ENCODE measurements at regions not wholly inside any gene's neighbourhood (a gene's known extent, or its start where the extent isn't known, plus 50 kb on each side); places are given as distances from the start of the nearest gene placed in this dataset.

DNA sequence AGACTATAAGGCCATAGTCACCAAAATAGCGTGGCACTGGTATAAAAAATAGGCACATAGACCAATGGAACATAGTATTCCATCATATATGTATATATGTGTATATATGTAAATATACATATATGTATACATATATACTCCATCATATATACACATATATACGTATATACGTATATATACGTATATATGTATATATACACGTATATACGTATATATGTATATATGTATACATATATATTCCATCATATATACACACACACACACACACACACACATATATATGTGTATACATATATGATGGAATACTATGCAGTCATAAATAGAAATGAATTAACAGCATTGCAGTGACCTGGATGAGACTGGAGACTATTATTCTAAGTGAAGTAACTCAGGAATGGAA, 204.6 kb downstream of the LTN1 start:
- no peak for DNase-seq (ENCODE audit: low spot score)

DNA sequence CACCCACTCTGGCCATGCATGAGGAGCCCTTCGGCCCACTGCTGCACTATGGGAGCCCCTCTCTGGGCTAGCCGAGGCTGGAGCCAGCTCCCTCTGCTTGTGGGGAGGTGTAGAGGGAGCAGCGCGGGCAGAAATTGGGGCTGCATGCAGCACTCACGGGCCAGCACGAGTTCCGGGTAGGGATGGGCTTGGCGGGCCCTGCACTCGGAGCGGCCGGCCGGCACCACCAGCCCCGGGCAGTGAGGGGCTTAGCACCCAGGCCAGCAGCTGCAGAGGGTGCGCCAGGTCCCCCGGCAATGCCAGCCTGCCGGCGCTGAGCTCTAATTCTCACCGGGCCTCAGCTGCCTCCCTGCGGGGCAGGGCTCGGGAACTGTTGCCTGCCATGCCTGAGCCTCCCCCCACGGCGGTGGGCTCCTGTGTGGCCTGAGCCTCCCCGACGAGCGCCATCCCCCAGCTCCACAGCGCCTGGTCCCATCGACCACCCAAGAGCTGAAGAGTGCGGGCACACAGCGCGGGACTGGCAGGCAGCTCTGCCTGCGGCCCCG, 209.0 kb downstream of the LTN1 start:
- no peak for DNase-seq (ENCODE audit: low spot score)

DNA sequence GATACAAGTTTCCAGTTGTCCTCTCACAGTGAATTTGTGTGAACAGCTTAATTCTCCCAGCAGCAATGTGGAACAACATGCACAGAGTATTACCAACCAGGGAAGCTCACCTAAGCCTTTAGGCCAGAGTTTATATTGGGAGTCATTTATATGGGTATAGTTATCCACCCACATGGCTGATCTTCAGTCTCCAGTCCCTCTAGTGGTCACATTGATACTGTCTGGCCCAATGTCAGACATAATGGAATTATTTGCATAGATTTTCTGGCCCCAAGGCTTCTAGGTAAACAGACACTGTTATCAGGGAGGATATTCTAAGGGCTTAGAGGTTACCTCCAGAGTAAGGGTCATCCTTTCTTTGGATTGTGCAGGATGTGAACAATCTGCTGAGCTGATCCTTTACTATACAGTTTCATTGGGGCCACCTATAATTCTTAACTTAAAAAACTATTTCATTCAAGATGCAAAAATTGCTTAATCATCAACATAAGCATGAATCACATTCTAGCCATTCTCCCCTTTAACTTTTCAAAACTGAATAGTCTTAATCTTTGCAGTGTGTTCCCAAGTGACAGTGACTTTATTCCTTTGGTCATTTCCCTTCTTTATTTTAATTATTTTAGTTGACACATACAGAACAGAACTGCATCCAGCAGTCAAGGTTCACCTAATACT, 210.9 kb downstream of the LTN1 start:
- DNase-seq (ENCODE audit: low spot score): no peak

DNA sequence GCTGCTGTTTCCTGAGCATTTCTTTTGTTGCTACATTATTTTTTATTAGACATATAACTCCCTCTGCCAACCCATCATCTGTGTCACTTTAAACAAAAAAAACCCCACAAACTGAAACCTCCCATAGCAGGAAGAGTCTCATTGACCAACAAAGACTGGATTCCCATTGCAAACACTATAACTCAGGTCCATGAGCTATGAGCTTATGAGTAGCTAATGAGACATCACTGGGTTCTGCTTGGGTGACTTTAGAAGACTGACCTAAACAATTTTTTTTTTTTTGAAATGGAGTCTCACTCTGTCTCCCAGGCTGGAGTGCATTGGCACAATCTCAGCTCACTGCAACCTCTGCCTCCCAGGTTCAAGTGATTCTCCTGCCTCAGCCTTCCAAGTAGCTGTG, 212.8 kb downstream of the LTN1 start:
- DNase-seq (ENCODE audit: low spot score): no peak

DNA sequence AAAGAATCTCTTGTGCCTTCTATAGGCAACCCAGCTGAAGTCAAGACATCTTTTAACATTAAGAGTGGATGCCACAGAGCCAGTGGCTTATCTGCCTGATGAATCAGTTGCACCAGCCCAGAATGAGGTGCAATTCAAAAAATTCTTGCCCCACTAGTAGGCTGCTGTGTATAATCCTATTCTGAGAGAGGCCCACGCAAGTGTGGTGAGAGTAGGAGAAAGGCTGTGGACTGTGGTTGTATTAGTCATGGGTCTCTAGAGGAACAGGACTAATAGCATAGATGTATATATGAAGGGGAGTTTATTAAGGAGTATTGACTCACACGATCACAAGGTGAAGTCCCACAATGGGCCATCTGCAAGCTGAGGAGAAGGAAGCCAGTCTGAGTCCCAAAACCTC, 216.4 kb downstream of the LTN1 start:
- DNase-seq (ENCODE audit: low spot score): peak; percentile 1

DNA sequence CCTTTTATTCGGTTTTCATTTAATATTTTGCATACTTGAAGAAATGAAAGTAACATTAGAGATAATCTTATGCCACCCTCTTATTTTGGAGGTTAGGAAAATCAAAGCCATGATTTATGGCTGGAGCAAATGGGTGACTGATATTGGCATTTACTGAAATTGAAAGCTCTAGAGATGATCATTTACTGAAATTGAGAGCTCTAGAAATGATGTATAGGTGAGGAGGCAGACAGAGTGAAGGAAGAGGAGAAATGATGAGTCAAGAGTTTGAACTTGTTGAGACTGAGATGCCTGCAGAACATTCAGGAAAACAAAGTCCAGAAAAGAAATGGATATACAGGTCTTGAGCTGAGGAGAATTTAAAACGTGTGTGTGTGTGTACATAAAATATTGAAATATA, 217.6 kb downstream of the LTN1 start:
- no peak for DNase-seq (ENCODE audit: low spot score)

DNA sequence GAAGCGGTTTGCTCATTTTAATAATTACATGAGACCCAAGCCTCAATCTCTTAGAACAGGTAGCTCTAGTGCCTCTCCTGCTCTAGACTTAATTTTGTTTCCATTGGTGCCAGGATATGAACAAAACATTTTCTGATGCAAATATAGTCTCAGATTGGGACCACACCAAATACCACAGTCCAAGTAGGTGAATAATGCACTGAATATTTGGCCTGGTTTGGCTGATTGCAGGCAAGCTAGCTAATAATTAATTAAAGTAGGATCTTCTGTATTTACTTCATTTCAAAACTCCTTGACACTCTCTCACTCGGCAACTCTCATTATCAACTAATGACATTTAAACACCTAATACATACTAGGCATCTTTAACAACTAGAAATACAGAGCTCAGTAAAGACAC, 219.6 kb downstream of the LTN1 start:
- no peak for DNase-seq (ENCODE audit: low spot score)

DNA sequence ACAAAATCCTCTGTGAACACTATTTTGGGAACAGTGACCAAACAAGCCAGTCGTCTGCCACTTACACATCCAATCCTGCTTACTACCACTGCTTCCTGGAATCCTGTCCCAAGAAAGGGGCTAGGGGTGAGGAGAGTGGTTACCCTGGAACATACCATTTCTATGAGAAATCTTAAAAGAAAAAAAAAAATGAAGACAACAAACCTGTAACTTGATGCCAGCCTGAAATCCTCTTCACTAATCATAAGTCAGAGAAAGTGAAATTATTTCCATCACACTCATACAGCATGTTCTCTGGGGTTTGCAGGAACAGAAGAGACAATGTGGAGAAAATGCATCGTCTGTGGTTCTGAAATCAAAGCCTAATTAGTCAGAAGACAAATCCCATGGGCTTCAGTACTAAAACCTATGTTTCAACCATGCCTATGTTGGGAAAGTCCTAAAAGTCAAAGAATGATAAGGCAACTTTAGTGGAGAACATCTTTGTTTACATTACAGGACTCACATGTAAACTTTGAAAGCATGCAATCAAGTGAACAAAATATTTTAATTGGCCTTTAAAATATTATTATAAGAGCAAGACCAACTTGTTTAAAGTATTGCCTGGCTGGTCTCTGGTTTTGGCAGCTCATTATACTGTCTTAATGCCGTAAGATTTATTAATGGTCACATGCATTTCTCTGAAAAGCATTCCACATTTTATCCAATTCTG, 220.7 kb downstream of the LTN1 start:
- DNase-seq (ENCODE audit: low spot score): no peak

DNA sequence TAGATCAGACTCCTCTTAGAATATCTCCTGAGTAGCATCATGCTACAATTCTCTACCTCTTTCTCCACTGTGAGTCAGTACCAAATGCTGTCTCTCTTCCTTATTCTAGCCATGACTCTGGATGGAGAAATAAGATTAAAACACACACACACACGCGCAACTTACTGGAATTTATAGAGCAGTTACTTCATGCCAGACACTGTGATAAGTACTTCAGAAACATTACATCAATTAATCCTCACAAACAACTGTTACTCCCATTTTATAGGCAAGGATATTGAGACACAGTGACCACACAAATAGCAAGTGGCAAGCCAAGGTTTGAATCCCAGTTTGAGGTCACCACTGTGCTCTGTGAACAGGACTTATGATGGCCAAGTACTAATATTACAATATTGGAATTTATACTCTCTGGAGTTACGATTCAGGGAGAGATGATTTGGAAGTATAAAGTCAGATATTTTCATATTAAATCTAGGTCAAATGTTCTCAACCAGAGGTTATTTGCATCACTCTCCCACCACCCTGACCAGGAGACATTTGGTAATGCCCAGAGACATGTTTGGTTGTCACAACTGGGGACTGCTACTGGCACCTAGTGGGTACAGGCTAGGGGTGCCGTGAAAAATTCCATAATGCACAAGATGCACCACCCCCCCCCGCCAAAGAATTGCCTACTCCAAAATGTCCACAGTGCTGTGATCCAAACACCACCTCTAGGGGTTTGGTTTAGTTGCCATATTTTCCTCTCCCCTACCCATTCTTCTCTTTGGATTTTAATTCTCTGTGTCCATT, 221.6 kb downstream of the LTN1 start:
- DNase-seq (ENCODE audit: low spot score): no peak

DNA sequence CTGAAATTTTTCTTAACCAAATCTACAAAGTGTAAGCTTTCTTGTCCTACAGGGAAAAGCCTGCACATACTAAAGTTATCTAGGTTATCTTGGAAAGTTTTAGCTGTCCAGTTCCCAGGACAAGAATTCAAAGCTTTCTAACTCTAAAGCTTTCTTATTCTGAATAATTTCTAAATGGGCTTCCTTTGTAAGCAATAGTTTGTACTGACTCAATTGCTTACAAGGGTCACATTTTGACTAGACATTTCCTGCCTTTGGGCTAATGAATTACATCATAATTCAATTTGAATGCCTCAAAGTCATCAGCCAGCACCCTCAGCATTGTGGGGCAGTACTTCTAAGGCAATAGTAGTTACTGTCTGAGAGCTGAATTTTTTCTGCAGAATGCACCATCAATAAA, 223.0 kb downstream of the LTN1 start:
- DNase-seq (ENCODE audit: low spot score): no peak

DNA sequence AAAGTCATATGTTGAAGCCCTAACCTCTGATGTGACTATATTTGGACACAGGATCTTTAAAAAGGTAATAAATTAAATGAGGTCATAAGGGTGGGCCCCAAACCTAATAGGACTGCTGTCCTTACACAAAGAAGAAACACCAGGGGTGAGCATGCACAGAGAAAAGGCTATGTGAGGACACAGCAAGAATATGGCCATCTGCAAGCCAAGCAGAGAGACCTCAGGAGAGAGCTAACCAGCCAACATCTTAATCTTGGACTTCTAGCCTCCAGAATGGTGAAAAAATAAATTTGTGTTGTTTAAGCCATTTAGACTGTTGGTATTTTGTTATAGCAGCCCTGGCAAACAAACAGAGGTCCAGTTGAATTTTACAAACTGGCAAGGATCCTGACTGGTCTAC, 223.9 kb downstream of the LTN1 start:
- DNase-seq (ENCODE audit: low spot score): no peak

DNA sequence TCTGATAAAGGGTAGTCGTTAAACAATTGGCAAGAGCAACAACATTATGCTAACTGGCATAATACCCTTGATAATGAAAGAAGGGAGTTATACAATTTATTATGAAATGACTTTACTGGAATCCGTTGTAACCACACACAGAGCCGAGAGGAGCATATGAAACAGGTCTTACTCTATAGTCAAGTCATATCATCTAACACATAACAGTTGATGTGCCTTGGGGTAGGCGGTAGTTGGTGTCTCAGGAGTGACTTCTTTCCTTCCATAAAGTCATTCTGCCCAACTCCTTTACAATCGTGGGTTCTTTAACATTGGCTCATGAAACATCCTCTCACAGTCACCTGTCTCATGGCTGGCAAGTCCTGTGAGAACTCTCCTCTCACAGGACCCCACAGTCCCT, 225.2 kb downstream of the LTN1 start:
- DNase-seq (ENCODE audit: low spot score): no peak

DNA sequence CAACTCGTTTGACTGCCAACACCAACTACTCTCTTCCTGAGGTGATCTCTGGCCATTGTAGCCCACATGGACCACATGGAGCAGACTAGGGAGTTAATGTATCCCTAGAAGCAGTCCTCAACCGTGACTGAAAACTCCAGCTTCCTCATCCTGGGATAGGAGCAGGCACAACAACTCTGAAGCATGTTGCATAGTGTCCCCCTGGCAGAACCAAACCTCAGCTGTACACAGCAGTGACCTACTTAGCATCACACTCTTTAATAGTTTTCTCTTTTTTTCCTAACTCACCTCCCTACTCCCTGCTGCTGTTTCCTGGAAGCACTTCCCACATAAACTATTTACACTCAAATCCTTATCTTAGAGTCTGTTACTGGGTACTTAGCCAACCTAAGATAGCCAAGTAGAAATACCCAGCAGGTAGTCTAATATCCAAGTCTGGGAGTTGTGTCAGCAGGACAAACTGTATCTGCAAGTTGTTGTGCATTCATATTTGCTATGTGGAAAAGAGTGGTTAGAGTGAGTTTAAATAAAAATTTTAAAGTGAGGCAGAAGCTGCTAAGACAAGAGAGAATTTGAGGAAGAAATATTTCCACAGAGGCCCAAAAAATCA, 228.8 kb downstream of the LTN1 start:
- no peak for DNase-seq (ENCODE audit: low spot score)

DNA sequence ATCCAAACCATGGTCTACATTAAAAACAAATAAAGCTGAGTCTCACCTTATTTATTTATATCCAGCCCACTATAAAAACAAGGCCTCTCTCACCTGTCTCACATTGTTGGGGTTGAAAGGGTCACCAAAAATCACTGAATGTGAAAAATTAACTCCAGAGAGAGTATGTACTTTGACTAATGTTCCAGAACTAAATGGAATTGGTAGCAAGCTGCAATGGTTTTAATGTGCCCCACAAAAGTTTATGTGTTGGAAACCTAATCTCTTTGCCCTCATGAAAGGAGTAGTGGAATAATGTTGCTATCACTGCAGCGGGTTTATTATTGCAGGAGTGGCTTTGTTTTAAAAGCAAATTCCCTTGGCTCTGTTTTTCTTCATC, 230.3 kb downstream of the LTN1 start:
- DNase-seq (ENCODE audit: low spot score): no peak

DNA sequence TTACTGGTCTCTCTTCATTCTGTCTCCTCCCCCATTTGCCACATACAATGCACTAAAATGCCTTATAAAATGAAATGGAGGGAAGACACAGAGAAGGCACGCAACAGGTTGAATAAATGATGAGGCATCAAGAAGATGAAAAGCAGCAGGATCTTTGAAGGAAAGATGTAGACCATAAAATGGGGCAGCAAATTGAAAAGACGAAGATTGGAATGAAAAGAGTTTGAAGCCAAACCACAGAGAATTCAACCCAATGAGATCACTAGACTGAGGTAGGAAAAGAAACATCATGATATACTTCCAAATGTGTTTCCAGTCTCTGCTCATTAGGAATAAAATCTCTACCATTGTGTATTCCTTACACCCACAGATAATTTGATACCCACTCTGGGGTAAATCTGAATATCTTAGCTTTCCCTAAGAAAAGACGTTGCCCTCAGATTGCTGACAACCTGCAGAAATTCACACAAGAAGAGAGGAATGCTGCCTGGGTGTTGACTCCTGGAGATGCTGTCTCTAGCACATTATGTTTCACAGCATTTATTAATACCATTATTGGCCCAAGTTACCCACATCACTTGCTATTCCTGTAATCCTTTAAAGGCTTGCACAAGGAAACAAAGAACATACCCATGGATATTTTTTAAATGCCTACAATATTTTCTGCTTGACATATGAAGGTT, 230.9 kb downstream of the LTN1 start:
- no peak for DNase-seq (ENCODE audit: low spot score)

DNA sequence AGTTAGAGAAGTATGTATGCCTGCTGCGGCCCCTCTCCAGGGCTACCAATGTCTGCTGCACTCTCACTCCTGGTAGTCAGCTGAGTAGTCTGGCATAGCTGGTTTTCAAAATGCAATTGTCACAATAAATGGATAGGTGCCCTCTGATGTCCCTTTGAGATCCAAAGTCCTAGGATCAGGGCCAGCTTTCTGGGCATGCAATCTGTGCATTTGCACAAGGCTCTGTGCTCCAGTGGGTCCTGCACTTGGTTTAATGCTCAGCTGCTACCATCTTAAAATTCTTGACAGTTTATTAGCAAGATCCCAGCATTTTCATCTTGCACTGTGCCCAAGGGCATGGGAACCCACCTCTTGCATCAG, 233.8 kb downstream of the LTN1 start:
- no peak for DNase-seq (ENCODE audit: low spot score)

DNA sequence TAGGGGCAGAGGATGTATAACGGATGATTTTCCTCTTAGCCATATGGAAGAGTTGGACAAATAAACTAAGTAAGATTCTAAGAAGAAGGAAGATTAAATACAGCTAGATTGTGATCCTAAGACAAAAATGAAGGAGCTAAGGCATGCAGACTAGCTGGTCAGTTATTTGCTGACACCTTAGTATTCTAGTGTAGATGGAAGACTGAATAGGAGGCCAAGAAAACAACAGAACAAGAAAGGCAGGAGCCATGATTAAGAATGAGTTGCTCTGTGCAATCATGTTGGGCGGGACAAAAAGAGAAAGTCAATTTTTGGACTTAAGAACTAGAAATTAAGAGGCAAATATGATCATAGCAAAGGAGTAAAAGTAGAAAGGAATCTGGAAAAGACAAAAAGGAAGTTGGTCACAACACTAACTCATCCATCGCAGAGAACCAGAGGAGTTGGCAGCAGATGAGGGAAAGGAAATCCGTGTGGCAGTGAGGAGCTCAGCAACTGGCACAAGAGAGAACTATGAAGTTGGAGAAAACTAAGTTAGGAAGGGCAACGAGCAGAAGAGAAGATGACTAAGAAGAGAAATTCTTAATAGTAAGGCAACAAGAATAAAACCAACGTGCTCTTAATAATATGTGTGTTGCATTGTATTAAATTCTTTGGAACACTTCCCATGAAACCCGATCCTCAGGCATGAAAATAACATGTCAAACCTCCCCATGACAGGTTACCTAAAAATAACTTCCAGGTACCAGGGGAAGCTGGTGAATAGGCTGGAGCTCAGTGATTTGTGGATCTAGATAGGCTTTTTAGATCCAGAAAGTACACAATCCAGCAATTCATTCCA, 234.4 kb downstream of the LTN1 start:
- DNase-seq (ENCODE audit: low spot score): no peak

DNA sequence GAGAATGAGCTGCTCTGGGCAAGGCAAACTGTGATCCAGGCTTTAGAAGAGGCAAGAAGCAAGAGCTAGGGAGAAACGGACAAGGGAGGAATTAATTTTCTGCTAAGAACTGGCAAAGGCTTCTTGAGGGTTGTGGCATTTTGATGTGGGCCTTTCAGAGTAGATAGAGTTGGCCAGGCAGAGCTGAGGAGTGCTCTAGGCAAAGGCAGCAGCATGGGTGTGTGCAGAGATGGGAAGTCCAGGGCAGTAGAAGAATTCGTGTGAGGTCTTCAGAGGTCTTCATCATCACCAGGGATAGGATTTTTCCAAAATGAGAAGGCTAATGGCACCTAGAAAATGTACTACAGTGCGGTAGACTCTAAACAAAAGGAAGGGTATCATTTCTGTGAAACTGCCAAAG, 237.8 kb downstream of the LTN1 start:
- no peak for DNase-seq (ENCODE audit: low spot score)

DNA sequence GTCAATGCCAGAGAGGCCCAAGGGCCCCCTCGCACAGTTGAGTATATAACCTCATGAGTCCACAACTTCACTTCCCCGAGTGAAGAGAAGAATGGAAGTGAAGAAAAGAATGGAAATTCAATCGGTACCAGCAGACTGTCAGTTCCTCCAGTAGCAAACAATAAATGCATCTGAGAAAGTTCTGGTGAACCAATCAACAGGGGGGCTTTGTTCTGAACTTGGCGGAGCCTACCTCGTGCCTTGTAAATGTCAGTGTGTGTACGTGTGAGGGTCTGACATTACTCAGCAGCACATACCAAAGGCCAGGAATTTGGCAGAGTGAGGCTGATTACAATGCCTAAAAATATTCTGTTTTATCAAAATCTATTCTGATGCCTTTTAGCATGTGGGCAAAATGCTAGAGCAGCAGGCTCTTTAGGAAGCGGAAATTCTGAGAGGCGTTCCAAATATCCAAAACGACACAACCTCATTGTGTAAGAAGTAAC, 238.5 kb downstream of the LTN1 start:
- no peak for DNase-seq (ENCODE audit: low spot score)

DNA sequence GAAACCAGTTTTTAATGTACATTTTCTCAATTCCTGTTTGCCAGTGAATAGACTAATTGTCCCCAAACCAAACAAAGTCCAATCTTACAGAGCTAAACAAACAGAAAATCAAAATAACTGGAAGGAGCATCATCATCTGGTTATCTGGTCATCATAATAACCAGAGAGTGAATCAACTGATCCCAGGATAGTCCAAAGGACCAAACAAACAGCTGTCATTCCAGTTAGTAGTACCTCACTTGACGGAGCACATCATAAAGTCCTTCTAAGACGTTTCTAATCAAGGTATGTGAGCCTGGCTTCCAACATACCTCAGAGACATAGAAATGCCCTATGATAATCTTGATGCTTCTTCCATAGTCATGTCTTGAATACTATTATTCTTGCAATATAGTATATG, 240.5 kb downstream of the LTN1 start:
- DNase-seq (ENCODE audit: low spot score): no peak

DNA sequence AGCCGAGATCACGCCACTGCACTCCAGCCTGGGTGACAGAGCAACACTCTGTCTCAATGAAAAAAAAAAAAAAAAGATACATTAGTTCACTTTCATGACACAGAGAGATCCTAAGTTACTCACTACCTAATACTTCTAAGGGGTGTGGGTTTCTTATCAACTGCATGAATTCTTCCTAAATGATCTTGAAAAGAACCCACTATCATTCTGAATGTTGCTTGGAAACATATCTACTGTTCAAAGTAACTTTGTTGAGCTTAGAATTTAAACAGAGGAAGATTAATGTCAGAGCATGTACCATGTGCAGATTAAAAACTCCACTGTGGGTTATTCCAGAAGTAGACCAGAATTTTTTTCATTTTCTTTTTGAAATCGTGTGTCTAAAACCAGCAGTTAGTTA, 241.5 kb downstream of the LTN1 start:
- no peak for DNase-seq (ENCODE audit: low spot score)
